Stomach (tissue), 8 donors: ENCODE measurements at regions not wholly inside any gene's neighbourhood (a gene's known extent, or its start where the extent isn't known, plus 50 kb on each side); places are given as distances from the start of the nearest gene placed in this dataset.

Experiments used
- DNase-seq, 2 donors: peaks; one replicate each; pipeline versions ENCODE4 v3.0.0 to v3.0.0-alpha.2; 2013 to 2019
- H3K27ac ChIP-seq, 5 donors: fragments of 200-600 bp in 4 of 5; sonication (generic) in 4 of 5; one replicate each; pipeline ENCODE4 v1.5.1; 2013 to 2019; ENCODE audit warnings: mild to moderate bottlenecking in 1 of 5, moderate library complexity in 1 of 5
- H3K27me3 ChIP-seq, 3 donors: fragments of 200-600 bp; sonication (generic); one replicate each; pipeline ENCODE4 v1.5.1; 2017 to 2019; ENCODE audit warnings: mixed run types in 1 of 3
- H3K36me3 ChIP-seq, 4 donors: fragments of 200-600 bp; sonication (generic); 1 replicate in 3 of 4; 2 replicates in 1 of 4; pipeline ENCODE4 v1.5.1; 2016 to 2019
- H3K4me1 ChIP-seq, 4 donors: fragments of 200-600 bp; sonication (generic); one replicate each; pipeline ENCODE4 v1.5.1; 2016 to 2019
- H3K4me3 ChIP-seq, 4 donors: fragments of 200-600 bp; sonication (generic) in 3 of 4; one replicate each; pipeline ENCODE4 v1.5.1; 2016 to 2019; ENCODE audit warnings: mild to moderate bottlenecking in 1 of 4
- H3K9me3 ChIP-seq, 4 donors: fragments of 200-600 bp; sonication (generic); one replicate each; pipeline ENCODE4 v1.5.1; 2016 to 2019
- CTCF ChIP-seq, 7 experiments: fragments of 450-650 bp in 4 of 7; fragments of 200-600 bp in 3 of 7; sonication (generic) in 3 of 7; IDR thresholded peaks; one replicate each; pipeline ENCODE4 v1.5.1; 2016 to 2019; ENCODE audit warnings: antibody characterized with exemption in 7 of 7, control low read depth in 2 of 7, mild to moderate bottlenecking in 1 of 7
- EP300 ChIP-seq: sonication (generic); formaldehyde crosslinking; IDR thresholded peaks from one replicate; pipeline ENCODE4 v1.6.1; 2017; ENCODE audit warnings: antibody characterized with exemption
- POLR2A ChIP-seq, 4 donors: fragments of 450-650 bp; IDR thresholded peaks; one replicate each; pipeline ENCODE4 v1.6.1; 2016; ENCODE audit warnings: antibody characterized with exemption in 4 of 4, control low read depth in 2 of 4, mild to moderate bottlenecking in 1 of 4, moderate library complexity in 1 of 4
- POLR2AphosphoS5 ChIP-seq, 3 donors: sonication (generic); formaldehyde crosslinking; IDR thresholded peaks; one replicate each; pipeline ENCODE4 v1.6.1; 2016; ENCODE audit warnings: antibody characterized with exemption in 3 of 3
- whole genome bisulfite sequencing, 5 donors: extraction: QIAGEN DNeasy Blood & Tissue Kit in 3 of 5; methylation state at CpG; one replicate each; pipeline versions ENCODE4 v1.1.5 to v1.1.7; 2013 to 2018; 5-methylcytosine and 5-hydroxymethylcytosine counted together
- intact Hi-C: fragments of 100-400 bp; cut with DNase I; formaldehyde crosslinking; loops from one replicate; pipeline ENCODE4 v1.15.1; 2023; ENCODE audit warnings: low total_unique reads
- donor health status: healthy with polysubstance abuse.
- donor health status: Bipolar disorder and iron deficiency.
- donor health status: healthy.

- Histone ChIP-seq H3K27ac (no peak overlapping the region), H3K27me3 (no peaks in the 10 kb centered on the region), H3K36me3 (no peaks in the 10 kb centered on the region), H3K4me1 (no peaks in the 10 kb centered on the region), H3K4me3 (no peak overlapping the region), H3K9me3 (no peaks in the 10 kb centered on the region)
- no peak for DNase-seq
- 49 to 72% (median 64%) methylated on average over 1 of the region's 1 CpG for WGBS, 5 donors
- intact Hi-C loops, result no loop called here
- no peak for TF ChIP-seq POLR2A (IDR thresholded peaks at IDR 0.05)
- TF ChIP-seq POLR2AphosphoS5 (IDR thresholded peaks at IDR 0.05), result no peak
- no peak for TF ChIP-seq EP300
- no peak for TF ChIP-seq CTCF (IDR thresholded peaks at IDR 0.05)
These were observed 124.7 kb upstream of the TLL1 start for GRCh38 chr4:165748321-165748720.

- H3K4me3 ChIP-seq, result no peak overlapping the region
- H3K9me3 ChIP-seq, result no peaks in the 10 kb centered on the region
- no peak overlapping the region for H3K27ac ChIP-seq
- H3K27me3 ChIP-seq, result no peaks in the 10 kb centered on the region
- no peaks in the 10 kb centered on the region for H3K4me1 ChIP-seq
- TF ChIP-seq CTCF (IDR thresholded peaks at IDR 0.05) (no peak), POLR2AphosphoS5 (IDR thresholded peaks at IDR 0.05) (no peak), EP300 (no peak), POLR2A (IDR thresholded peaks at IDR 0.05) (no peak)
- no peaks in the 10 kb centered on the region for H3K36me3 ChIP-seq
- intact Hi-C loops, result no loop called here
- DNase-seq, result peak in 1 of 2 donors; percentile 17
- 52 to 77% (median 72%) methylated on average over 4 of the region's 4 CpGs for WGBS, 5 donors
These were observed 121.2 kb upstream of the TLL1 start for GRCh38 chr4:165751882-165752281.

GRCh38 chr4:165754664-165755063 lies 118.4 kb upstream of the TLL1 start:
- TF ChIP-seq POLR2A (IDR thresholded peaks at IDR 0.05) (no peak), EP300 (no peak)
- intact Hi-C loops, result no loop called here
- Histone ChIP-seq H3K27me3 (no peaks in the 10 kb centered on the region), H3K9me3 (no peaks in the 10 kb centered on the region), H3K4me3 (no peak overlapping the region), H3K36me3 (no peaks in the 10 kb centered on the region), H3K4me1 (no peaks in the 10 kb centered on the region), H3K27ac (no peak overlapping the region)
- DNase-seq, result no peak
- WGBS, 5 donors, result 83 to 94% (median 92%) methylated on average over 4 of the region's 4 CpGs

GRCh38 chr4:165756836-165757235 lies 116.2 kb upstream of the TLL1 start:
- no peak for DNase-seq
- H3K36me3 ChIP-seq, result no peaks in the 10 kb centered on the region
- no peaks in the 10 kb centered on the region for H3K27me3 ChIP-seq
- 68 to 81% (median 76%) methylated on average over 1 of the region's 1 CpG for WGBS, 5 donors
- no peaks in the 10 kb centered on the region for H3K4me1 ChIP-seq
- H3K9me3 ChIP-seq, result no peaks in the 10 kb centered on the region
- no peak overlapping the region for H3K27ac ChIP-seq
- H3K4me3 ChIP-seq, result no peak overlapping the region
- intact Hi-C loops, result no loop called here
- no peak for TF ChIP-seq POLR2AphosphoS5 (IDR thresholded peaks at IDR 0.05)
- no peak for TF ChIP-seq POLR2A (IDR thresholded peaks at IDR 0.05)
- TF ChIP-seq EP300, result no peak
- no peak for TF ChIP-seq CTCF (IDR thresholded peaks at IDR 0.05)

GRCh38 chr4:165757451-165757850 lies 115.6 kb upstream of the TLL1 start:
- no peak for DNase-seq
- 45 to 59% (median 53%) methylated on average over 3 of the region's 3 CpGs for WGBS, 5 donors
- no peak overlapping the region for H3K4me3 ChIP-seq
- no peaks in the 10 kb centered on the region for H3K27me3 ChIP-seq
- no peak for TF ChIP-seq CTCF (IDR thresholded peaks at IDR 0.05)
- TF ChIP-seq POLR2AphosphoS5 (IDR thresholded peaks at IDR 0.05), result no peak
- TF ChIP-seq POLR2A (IDR thresholded peaks at IDR 0.05), result no peak
- TF ChIP-seq EP300, result no peak
- intact Hi-C loops, result no loop called here
- no peaks in the 10 kb centered on the region for H3K9me3 ChIP-seq
- no peaks in the 10 kb centered on the region for H3K36me3 ChIP-seq
- no peak overlapping the region for H3K27ac ChIP-seq
- no peaks in the 10 kb centered on the region for H3K4me1 ChIP-seq
